ENCODE measurements at regions not wholly inside any gene's neighbourhood (a gene's known extent, or its start where the extent isn't known, plus 50 kb on each side); places are given as distances from the start of the nearest gene placed in this dataset.

DNA sequence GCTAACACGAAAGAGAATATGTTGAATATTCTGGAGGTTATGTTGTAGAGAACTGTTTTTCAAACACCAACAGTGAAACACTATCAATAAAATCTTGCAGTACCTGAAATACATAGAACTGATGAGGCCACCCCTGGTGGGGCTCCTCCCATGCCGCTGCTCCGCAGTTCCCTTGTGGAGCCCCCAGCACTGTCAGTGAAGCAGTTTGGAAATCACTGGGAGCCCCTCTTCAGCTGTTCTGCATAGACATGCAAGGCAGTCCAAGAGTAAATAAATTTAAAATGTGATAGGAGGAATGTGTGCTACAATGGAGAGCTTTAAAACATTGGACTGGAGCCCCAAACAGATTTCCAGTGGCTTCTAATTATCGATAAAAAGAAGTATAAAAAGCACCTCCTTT is 189.4 kb downstream of the FNDC1 start:
- TF ChIP-seq, protein P1, sequence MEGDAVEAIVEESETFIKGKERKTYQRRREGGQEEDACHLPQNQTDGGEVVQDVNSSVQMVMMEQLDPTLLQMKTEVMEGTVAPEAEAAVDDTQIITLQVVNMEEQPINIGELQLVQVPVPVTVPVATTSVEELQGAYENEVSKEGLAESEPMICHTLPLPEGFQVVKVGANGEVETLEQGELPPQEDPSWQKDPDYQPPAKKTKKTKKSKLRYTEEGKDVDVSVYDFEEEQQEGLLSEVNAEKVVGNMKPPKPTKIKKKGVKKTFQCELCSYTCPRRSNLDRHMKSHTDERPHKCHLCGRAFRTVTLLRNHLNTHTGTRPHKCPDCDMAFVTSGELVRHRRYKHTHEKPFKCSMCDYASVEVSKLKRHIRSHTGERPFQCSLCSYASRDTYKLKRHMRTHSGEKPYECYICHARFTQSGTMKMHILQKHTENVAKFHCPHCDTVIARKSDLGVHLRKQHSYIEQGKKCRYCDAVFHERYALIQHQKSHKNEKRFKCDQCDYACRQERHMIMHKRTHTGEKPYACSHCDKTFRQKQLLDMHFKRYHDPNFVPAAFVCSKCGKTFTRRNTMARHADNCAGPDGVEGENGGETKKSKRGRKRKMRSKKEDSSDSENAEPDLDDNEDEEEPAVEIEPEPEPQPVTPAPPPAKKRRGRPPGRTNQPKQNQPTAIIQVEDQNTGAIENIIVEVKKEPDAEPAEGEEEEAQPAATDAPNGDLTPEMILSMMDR (IDR thresholded peaks at IDR 0.05; ENCODE audit: control extremely low read depth, extremely low read depth, low read depth, missing control alignments) = no peak
- ChIA-PET CTCF (interaction anchor here (1.7 kb wide), 1 partner anchor 29 kb away, joined by 3 read pairs; no protein-coding TSS in a partner anchor), POLR2A (no interaction called here)
- DNase-seq (ENCODE audit: extremely low spot score) = no peak

DNA sequence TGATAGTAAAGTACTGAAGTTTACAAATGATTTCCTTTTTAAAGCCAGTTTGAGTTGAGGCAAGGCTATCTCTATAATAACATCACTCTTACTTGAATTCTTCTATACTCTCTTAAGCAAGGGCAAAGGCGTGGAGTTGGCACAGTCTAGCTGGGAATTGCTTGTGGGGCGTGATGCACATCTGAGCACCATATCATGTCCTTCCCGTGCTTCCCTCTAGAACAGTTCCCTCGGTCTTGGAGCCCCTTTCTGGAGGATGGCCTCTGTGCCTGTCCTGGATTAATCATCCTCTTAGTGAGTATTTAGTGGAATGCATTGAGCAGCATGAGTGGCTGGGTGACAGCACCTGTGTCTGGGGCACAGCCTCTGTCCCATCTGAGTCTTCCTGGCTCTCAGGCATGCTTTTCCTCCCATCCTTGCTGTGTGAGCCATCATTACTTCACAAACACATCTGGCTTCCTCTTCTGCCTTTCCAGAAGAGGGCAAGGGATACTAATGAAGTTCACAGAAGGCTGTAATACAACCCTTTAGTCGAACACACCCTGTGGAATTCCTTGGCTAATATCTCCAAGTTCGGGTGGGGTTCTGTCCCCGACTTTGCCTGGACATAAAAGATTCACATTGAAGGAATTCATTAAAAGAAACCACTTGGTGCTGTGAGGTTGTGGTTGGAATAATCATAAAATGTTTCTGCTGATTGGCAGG is 188.2 kb downstream of the FNDC1 start:
- POLR2A ChIA-PET = no interaction called here

DNA sequence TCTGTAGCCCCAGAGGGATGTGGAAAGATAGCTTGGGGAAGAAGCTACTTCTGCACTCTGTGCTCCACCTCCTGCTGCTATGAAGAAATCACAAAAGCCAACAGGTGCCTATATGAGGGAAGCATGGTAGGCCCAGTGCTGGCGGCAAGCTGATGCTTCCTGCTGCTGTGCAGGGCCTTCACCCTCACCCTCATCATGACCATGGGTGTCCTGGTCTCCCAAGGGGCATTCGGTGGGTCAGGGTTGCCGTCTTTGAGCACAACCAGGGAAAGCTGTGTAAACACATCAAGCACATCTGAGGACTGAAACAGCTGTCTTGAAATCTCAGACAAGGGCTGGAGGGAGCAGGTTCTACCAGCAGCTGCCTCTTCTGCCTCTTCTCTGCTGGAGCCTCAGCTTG is 184.0 kb downstream of the FNDC1 start:
- TF ChIP-seq, protein P1 (IDR thresholded peaks at IDR 0.05; ENCODE audit: control extremely low read depth, extremely low read depth, low read depth, missing control alignments) = no peak
- DNase-seq (ENCODE audit: extremely low spot score) = no peak
- POLR2A ChIA-PET = no interaction called here
- CTCF ChIA-PET = interaction anchor here (0.6 to 1.5 kb wide), 2 partner anchors 101 to 136 kb away, joined by 3 read pairs; no protein-coding TSS in a partner anchor

More for the DNA sequence above, 188.2 kb downstream of the FNDC1 start:
- TF ChIP-seq, protein P1 (IDR thresholded peaks at IDR 0.05; ENCODE audit: control extremely low read depth, extremely low read depth, low read depth, missing control alignments) = no peak
- no peak for DNase-seq (ENCODE audit: extremely low spot score)
- CTCF ChIA-PET = no interaction called here

DNA sequence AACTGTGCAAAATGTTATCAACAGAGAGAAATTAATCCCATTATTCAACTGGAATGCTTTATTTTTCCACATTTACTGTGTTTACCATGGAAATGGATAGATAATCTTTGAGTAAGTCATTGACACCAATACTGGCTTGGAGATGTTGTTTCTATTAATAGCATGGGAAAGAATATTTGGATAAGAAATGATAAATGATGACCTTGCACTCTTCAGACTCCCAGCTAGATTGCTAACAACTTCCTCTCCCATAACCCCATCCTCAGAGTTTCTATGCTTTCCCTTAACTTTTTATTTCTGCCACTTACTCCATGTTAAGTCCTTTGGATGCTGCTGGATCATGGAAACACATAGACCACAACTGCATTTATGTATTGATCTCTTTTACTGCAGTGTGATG is 182.5 kb downstream of the FNDC1 start:
- TF ChIP-seq, protein P1 (IDR thresholded peaks at IDR 0.05; ENCODE audit: control extremely low read depth, extremely low read depth, low read depth, missing control alignments) = no peak
- DNase-seq (ENCODE audit: extremely low spot score) = no peak
- POLR2A ChIA-PET = no interaction called here
- CTCF ChIA-PET = interaction anchor here (1.5 kb wide), 1 partner anchor 134 kb away, joined by 3 read pairs; no protein-coding TSS in a partner anchor

DNA sequence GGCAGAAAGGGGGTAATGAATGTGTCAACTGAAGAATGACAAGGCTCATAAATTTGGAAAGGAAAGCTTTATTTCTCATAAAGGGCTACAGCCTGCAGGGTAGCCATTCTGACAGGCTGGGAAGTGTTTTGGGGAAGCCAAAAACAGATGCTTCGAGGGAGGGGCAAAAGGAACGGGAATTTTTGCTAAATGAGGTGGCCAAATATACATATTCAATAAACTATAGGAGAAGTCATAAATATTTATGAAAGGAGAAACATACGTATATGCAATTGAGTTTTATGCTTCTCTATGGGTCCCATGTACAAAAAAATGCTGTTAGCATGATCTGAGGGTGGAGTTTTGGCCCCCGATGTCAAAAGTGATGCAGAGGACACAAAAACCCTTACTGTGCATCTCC is 180.7 kb downstream of the FNDC1 start:
- POLR2A ChIA-PET = no interaction called here
- CTCF ChIA-PET = no interaction called here
- TF ChIP-seq, protein P1 (IDR thresholded peaks at IDR 0.05; ENCODE audit: control extremely low read depth, extremely low read depth, low read depth, missing control alignments) = no peak
- no peak for DNase-seq (ENCODE audit: extremely low spot score)

DNA sequence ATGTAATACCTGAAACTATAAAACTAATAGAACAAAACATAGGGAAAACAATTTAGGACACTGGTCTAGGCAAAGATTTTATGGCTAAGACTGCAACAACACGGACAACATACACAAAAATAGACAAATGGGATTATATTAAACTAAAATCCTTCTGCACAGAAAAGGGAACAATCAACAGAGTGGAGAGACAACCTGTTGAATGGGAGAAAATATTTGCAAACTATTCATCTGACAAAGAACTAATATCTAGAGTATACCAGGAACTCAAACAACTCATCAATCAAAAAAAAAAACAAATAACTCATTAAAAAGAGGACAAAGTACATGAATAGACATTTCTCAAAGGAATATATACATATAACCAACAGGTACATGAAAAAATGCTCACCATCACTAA is 174.5 kb downstream of the FNDC1 start:
- TF ChIP-seq, protein P1 (IDR thresholded peaks at IDR 0.05; ENCODE audit: control extremely low read depth, extremely low read depth, low read depth, missing control alignments) = no peak
- CTCF ChIA-PET = no interaction called here
- DNase-seq (ENCODE audit: extremely low spot score) = no peak
- POLR2A ChIA-PET = no interaction called here
